ENCODE measurements at regions not wholly inside any gene's neighbourhood (a gene's known extent, or its start where the extent isn't known, plus 50 kb on each side); places are given as distances from the start of the nearest gene placed in this dataset.

DNA sequence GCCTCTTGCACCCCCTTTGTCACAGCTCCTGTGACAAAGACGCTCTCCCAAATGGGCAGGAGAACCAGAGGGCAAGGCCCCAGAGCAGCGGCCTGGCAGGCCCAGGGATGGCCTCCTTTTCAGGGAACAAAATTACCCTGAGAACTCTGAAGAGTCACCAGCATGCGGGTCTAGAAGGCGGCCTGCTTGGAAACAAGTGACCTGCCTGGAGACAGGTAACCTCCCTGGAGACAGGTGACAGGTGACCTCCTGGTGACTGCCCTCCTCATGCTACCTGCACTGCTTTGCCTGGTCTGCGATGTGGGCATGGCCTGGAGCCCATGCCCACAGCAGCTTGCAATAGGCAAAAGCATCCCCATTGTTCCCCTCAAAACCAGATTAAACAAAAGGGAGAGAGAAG is 86.5 kb upstream of the ZC3H12A start:
- H3K36me3 ChIP-seq (ENCODE audit: control insufficient read depth, insufficient read depth, low read length), result no peaks in the 10 kb centered on the region
- no peak for TF ChIP-seq EZH2 (IDR thresholded peaks at IDR 0.05; ENCODE audit: low read length, missing control alignments)
- TF ChIP-seq, protein P1, sequence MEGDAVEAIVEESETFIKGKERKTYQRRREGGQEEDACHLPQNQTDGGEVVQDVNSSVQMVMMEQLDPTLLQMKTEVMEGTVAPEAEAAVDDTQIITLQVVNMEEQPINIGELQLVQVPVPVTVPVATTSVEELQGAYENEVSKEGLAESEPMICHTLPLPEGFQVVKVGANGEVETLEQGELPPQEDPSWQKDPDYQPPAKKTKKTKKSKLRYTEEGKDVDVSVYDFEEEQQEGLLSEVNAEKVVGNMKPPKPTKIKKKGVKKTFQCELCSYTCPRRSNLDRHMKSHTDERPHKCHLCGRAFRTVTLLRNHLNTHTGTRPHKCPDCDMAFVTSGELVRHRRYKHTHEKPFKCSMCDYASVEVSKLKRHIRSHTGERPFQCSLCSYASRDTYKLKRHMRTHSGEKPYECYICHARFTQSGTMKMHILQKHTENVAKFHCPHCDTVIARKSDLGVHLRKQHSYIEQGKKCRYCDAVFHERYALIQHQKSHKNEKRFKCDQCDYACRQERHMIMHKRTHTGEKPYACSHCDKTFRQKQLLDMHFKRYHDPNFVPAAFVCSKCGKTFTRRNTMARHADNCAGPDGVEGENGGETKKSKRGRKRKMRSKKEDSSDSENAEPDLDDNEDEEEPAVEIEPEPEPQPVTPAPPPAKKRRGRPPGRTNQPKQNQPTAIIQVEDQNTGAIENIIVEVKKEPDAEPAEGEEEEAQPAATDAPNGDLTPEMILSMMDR (conservative IDR thresholded peaks at IDR 0.05 in 1 of 2, IDR thresholded peaks at IDR 0.05 in 1 of 2; ENCODE audit: low read depth in 1 of 2, low read length in 2 of 2), result no peak
- no peak overlapping the region for H3K9ac ChIP-seq (ENCODE audit: insufficient read depth, low read length)
- H3K4me3 ChIP-seq (replicated peaks in 1 of 4; ENCODE audit: control extremely low read depth in 1 of 4, insufficient read depth in 1 of 4, low read depth in 3 of 4, low read length in 4 of 4), result no peak overlapping the region
- no peak overlapping the region for H3K4me2 ChIP-seq (ENCODE audit: extremely low read depth, insufficient read depth, low read length)
- no peaks in the 10 kb centered on the region for H3K9me3 ChIP-seq (ENCODE audit: control insufficient read depth, insufficient read depth, low read depth, low read length)
- no peaks in the 10 kb centered on the region for H3K27me3 ChIP-seq (ENCODE audit: control insufficient read depth, insufficient read depth, low read length)
- H3K4me1 ChIP-seq (ENCODE audit: control insufficient read depth, extremely low read depth, insufficient read depth, low read length), result no peaks in the 10 kb centered on the region
- H4K20me1 ChIP-seq (ENCODE audit: control insufficient read depth, extremely low read depth, insufficient read depth, low read length), result no peaks in the 10 kb centered on the region
- H3K27ac ChIP-seq (ENCODE audit: insufficient read depth, low read length), result no peak overlapping the region
- no peaks in the 10 kb centered on the region for H3K79me2 ChIP-seq (ENCODE audit: control insufficient read depth, insufficient read depth, low read length)
- DNase-seq (ENCODE audit: low read depth in 2 of 2), result no peak
- H2AFZ ChIP-seq (ENCODE audit: low read length), result no peak overlapping the region

DNA sequence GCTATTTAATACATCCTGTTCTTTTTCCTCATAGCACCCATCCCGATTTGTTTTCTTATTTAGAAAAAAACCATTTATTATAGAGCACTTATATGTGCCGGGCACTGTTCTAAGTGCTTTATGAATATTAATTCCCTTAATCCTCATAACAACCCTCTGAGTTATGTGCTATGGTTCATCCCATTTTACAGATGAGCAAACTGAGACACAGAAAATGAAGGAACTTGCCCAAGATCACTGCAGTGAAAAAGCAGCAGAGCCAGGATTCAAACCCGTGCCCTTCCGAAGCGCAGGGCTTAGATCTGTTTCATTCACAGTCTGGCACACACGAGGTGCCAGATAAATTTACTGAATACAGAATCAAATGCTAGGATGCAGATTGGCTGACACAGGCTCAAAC is 85.1 kb upstream of the ZC3H12A start:
- Histone ChIP-seq H3K9me3 (ENCODE audit: control insufficient read depth, insufficient read depth, low read depth, low read length) (no peaks in the 10 kb centered on the region), H4K20me1 (ENCODE audit: control insufficient read depth, extremely low read depth, insufficient read depth, low read length) (no peaks in the 10 kb centered on the region), H3K4me2 (ENCODE audit: extremely low read depth, insufficient read depth, low read length) (no peak overlapping the region), H3K27ac (ENCODE audit: insufficient read depth, low read length) (no peak overlapping the region), H3K79me2 (ENCODE audit: control insufficient read depth, insufficient read depth, low read length) (no peaks in the 10 kb centered on the region), H3K4me1 (ENCODE audit: control insufficient read depth, extremely low read depth, insufficient read depth, low read length) (no peaks in the 10 kb centered on the region), H3K27me3 (ENCODE audit: control insufficient read depth, insufficient read depth, low read length) (no peaks in the 10 kb centered on the region), H2AFZ (ENCODE audit: low read length) (no peak overlapping the region), H3K36me3 (ENCODE audit: control insufficient read depth, insufficient read depth, low read length) (no peaks in the 10 kb centered on the region), H3K4me3 (replicated peaks in 1 of 4; ENCODE audit: control extremely low read depth in 1 of 4, insufficient read depth in 1 of 4, low read depth in 3 of 4, low read length in 4 of 4) (no peak overlapping the region), H3K9ac (ENCODE audit: insufficient read depth, low read length) (no peak overlapping the region)
- no peak for DNase-seq (ENCODE audit: low read depth in 2 of 2)
- TF ChIP-seq, protein P1 (conservative IDR thresholded peaks at IDR 0.05 in 1 of 2, IDR thresholded peaks at IDR 0.05 in 1 of 2; ENCODE audit: low read depth in 1 of 2, low read length in 2 of 2), result no peak
- no peak for TF ChIP-seq EZH2 (IDR thresholded peaks at IDR 0.05; ENCODE audit: low read length, missing control alignments)

DNA sequence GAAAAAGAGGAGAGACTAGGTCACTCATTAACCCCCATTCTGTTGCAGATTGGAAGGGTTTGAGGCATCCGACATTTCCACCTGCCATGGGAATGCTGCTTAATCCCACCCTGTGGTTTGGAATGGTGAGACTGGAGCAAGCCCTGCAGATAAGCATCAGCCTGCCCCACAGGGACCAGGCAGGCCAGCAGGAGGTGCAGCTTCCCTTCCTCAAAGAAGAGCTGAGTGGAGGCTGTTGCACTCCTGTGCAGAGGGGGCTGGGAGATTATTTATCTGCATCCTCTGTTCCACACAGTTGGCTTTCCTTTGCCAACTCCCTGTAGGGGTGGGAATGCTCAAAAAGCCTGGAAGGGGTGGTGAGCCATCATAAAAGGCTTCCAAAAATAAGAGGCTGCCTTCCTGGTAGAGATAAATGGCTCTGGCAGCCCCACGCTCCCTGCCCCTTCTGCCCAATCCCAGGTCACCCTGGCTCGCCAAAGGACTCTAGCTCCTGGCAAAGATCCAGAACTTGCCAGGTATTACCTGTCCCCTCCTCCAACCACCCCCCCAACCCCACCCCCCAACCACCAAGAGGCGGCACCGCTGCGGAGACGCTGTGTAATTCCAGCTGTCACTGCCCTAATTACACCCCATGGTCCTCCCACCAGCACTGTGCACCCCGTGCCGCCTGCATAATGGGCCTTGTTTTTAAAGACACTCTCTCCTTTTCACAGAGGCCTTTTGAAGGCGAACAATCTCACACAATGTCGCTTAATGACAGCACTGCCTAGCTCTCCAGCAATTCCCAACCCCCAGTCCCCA is 83.0 kb upstream of the ZC3H12A start:
- no peak overlapping the region for H2AFZ ChIP-seq (ENCODE audit: low read length)
- H3K4me1 ChIP-seq (ENCODE audit: control insufficient read depth, extremely low read depth, insufficient read depth, low read length), result no peaks in the 10 kb centered on the region
- no peak overlapping the region for H3K9ac ChIP-seq (ENCODE audit: insufficient read depth, low read length)
- no peaks in the 10 kb centered on the region for H3K36me3 ChIP-seq (ENCODE audit: control insufficient read depth, insufficient read depth, low read length)
- no peak overlapping the region for H3K4me2 ChIP-seq (ENCODE audit: extremely low read depth, insufficient read depth, low read length)
- H3K27ac ChIP-seq (ENCODE audit: insufficient read depth, low read length), result no peak overlapping the region
- no peak for TF ChIP-seq EZH2 (IDR thresholded peaks at IDR 0.05; ENCODE audit: low read length, missing control alignments)
- TF ChIP-seq, protein P1 (conservative IDR thresholded peaks at IDR 0.05 in 1 of 2, IDR thresholded peaks at IDR 0.05 in 1 of 2; ENCODE audit: low read depth in 1 of 2, low read length in 2 of 2), result no peak
- no peak for DNase-seq (ENCODE audit: low read depth in 2 of 2)
- H4K20me1 ChIP-seq (ENCODE audit: control insufficient read depth, extremely low read depth, insufficient read depth, low read length), result no peaks in the 10 kb centered on the region
- H3K9me3 ChIP-seq (ENCODE audit: control insufficient read depth, insufficient read depth, low read depth, low read length), result no peaks in the 10 kb centered on the region
- H3K27me3 ChIP-seq (ENCODE audit: control insufficient read depth, insufficient read depth, low read length), result no peaks in the 10 kb centered on the region
- no peak overlapping the region for H3K4me3 ChIP-seq (replicated peaks in 1 of 4; ENCODE audit: control extremely low read depth in 1 of 4, insufficient read depth in 1 of 4, low read depth in 3 of 4, low read length in 4 of 4)
- no peaks in the 10 kb centered on the region for H3K79me2 ChIP-seq (ENCODE audit: control insufficient read depth, insufficient read depth, low read length)

Data from fibroblast of lung (primary cell).